Endothelial cell of umbilical vein (primary cell): ENCODE measurements at regions not wholly inside any gene's neighbourhood (a gene's known extent, or its start where the extent isn't known, plus 50 kb on each side); places are given as distances from the start of the nearest gene placed in this dataset.
A peak's percentile ranks its signal among the peaks of the same experiment; 100 is the strongest.

Experiments
- EZH2 ChIP-seq: IDR thresholded peaks from 2 replicates; pipeline ENCODE4 v1.6.1; 2012; ENCODE audit warnings: borderline replicate concordance, low read depth, mild to moderate bottlenecking, moderate library complexity, low read length, inconsistent platforms; ENCODE audit not compliant: severe bottlenecking
- FOS ChIP-seq: IDR thresholded peaks from 2 replicates; pipeline ENCODE4 v1.6.1; 2011; ENCODE audit warnings: mild to moderate bottlenecking, low read length, moderate library complexity, borderline replicate concordance; ENCODE audit not compliant: insufficient read depth
- JUN ChIP-seq: IDR thresholded peaks from 2 replicates; pipeline ENCODE4 v1.6.1; 2011; ENCODE audit warnings: borderline replicate concordance, low read depth; ENCODE audit not compliant: insufficient read length, insufficient read depth
- POLR2A ChIP-seq: IDR thresholded peaks from 2 replicates; pipeline ENCODE4 v1.6.1; 2012; ENCODE audit warnings: low read depth, mild to moderate bottlenecking, control low read depth, low read length
- POLR2AphosphoS5 ChIP-seq: IDR thresholded peaks from 2 replicates; pipeline ENCODE4 v1.6.1; 2012; ENCODE audit warnings: low read depth, mild to moderate bottlenecking, control low read depth, low read length, moderate library complexity; ENCODE audit not compliant: insufficient read depth
- TF ChIP-seq, protein P1 (sequence below), 2 donors: IDR thresholded peaks; 1 replicate in 1 of 2; 2 replicates in 1 of 2; pipeline ENCODE4 v1.5.1; 2011; ENCODE audit warnings: low read length in 2 of 2, mild to moderate bottlenecking in 2 of 2, moderate library complexity in 2 of 2, control low read depth in 1 of 2, inconsistent platforms in 1 of 2, low read depth in 1 of 2; ENCODE audit not compliant: insufficient read depth in 1 of 2; ENCODE audit errors: extremely low read depth in 1 of 2
- TF ChIP-seq, protein P2 (sequence below): IDR thresholded peaks from 2 replicates; pipeline ENCODE4 v1.6.1; 2011; ENCODE audit not compliant: insufficient read depth, insufficient read length

GRCh38 chr19:33953592-33953991 lies 156.9 kb downstream of the KCTD15 start:
- no peak for TF ChIP-seq JUN
- TF ChIP-seq, protein P1, sequence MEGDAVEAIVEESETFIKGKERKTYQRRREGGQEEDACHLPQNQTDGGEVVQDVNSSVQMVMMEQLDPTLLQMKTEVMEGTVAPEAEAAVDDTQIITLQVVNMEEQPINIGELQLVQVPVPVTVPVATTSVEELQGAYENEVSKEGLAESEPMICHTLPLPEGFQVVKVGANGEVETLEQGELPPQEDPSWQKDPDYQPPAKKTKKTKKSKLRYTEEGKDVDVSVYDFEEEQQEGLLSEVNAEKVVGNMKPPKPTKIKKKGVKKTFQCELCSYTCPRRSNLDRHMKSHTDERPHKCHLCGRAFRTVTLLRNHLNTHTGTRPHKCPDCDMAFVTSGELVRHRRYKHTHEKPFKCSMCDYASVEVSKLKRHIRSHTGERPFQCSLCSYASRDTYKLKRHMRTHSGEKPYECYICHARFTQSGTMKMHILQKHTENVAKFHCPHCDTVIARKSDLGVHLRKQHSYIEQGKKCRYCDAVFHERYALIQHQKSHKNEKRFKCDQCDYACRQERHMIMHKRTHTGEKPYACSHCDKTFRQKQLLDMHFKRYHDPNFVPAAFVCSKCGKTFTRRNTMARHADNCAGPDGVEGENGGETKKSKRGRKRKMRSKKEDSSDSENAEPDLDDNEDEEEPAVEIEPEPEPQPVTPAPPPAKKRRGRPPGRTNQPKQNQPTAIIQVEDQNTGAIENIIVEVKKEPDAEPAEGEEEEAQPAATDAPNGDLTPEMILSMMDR (IDR thresholded peaks at IDR 0.05; ENCODE audit: extremely low read depth in 1 of 2, insufficient read depth in 1 of 2, low read depth in 1 of 2, low read length in 2 of 2) = peak in 1 of 2 donors; percentile 5
- TF ChIP-seq FOS = no peak
- TF ChIP-seq, protein P2, sequence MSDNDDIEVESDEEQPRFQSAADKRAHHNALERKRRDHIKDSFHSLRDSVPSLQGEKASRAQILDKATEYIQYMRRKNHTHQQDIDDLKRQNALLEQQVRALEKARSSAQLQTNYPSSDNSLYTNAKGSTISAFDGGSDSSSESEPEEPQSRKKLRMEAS = no peak
- no peak for TF ChIP-seq POLR2A
- TF ChIP-seq POLR2AphosphoS5 = no peak
- TF ChIP-seq EZH2 = no peak
